ENCODE measurements at regions not wholly inside any gene's neighbourhood (a gene's known extent, or its start where the extent isn't known, plus 50 kb on each side); places are given as distances from the start of the nearest gene placed in this dataset.

- TF ChIP-seq CTCF (conservative IDR thresholded peaks at IDR 0.05 in 1 of 2, IDR thresholded peaks at IDR 0.05 in 1 of 2; ENCODE audit: extremely low read depth in 1 of 2, insufficient read depth in 1 of 2, low read depth in 1 of 2, low read length in 2 of 2): no peak
- no peak for TF ChIP-seq EZH2 (IDR thresholded peaks at IDR 0.05; ENCODE audit: borderline replicate concordance, low read length)
Observed at GRCh38 chr12:60872850-60873713, 1277.3 kb downstream of the SLC16A7 start.

Data from mammary epithelial cell (primary cell).